MM.1S (cell line): ENCODE measurements at regions not wholly inside any gene's neighbourhood (a gene's known extent, or its start where the extent isn't known, plus 50 kb on each side); places are given as distances from the start of the nearest gene placed in this dataset.

Experiments used
- DNase-seq: peaks from one replicate; pipeline ENCODE4 v3.0.0-alpha.2; 2015
- H2AFZ ChIP-seq: fragments of 300-600 bp; sonication (generic); 2 replicates; pipeline ENCODE4 v1.6.0; 2016; ENCODE audit warnings: antibody characterized with exemption, low read length
- H3F3A ChIP-seq: fragments of 300-600 bp; sonication (generic); 2 replicates; pipeline ENCODE4 v1.6.1; 2016; ENCODE audit warnings: mild to moderate bottlenecking, antibody characterized with exemption, low read length, moderate library complexity, mixed read lengths; ENCODE audit not compliant: insufficient read depth
- H3K27ac ChIP-seq: fragments of 300-600 bp; sonication (generic); 2 replicates; pipeline ENCODE4 v1.5.1; 2016; ENCODE audit warnings: mild to moderate bottlenecking, low read length
- H3K27me3 ChIP-seq: fragments of 300-600 bp; sonication (generic); replicated peaks from 2 replicates; pipeline ENCODE4 v1.6.0; 2016; ENCODE audit warnings: low read length; ENCODE audit not compliant: insufficient read depth
- H3K36me3 ChIP-seq: fragments of 300-600 bp; sonication (generic); replicated peaks from 2 replicates; pipeline ENCODE4 v1.6.1; 2016; ENCODE audit warnings: mild to moderate bottlenecking, low read length, mixed read lengths; ENCODE audit not compliant: insufficient read depth
- H3K4me1 ChIP-seq: fragments of 300-600 bp; sonication (generic); 2 replicates; pipeline ENCODE4 v1.6.1; 2016; ENCODE audit warnings: low read length, mixed read lengths
- H3K4me2 ChIP-seq: fragments of 300-600 bp; sonication (generic); 2 replicates; pipeline ENCODE4 v1.6.0; 2016; ENCODE audit warnings: low read depth, low read length
- H3K4me3 ChIP-seq: fragments of 300-600 bp; sonication (generic); 2 replicates; pipeline ENCODE4 v1.5.1; 2016; ENCODE audit warnings: low read length, mixed read lengths
- H3K79me2 ChIP-seq: fragments of 300-600 bp; sonication (generic); 2 replicates; pipeline ENCODE4 v1.6.1; 2016; ENCODE audit warnings: mixed run types, low read length, mixed read lengths
- H3K9ac ChIP-seq: fragments of 300-600 bp; sonication (generic); 2 replicates; pipeline ENCODE4 v1.6.1; 2016; ENCODE audit warnings: low read length, mixed read lengths
- H3K9me2 ChIP-seq: fragments of 300-600 bp; sonication (generic); replicated peaks from 2 replicates; pipeline ENCODE4 v1.6.1; 2016; ENCODE audit warnings: mild to moderate bottlenecking, low read length, mixed read lengths; ENCODE audit not compliant: insufficient read depth
- H3K9me3 ChIP-seq: fragments of 300-600 bp; sonication (generic); replicated peaks from 2 replicates; pipeline ENCODE4 v1.6.1; 2016; ENCODE audit warnings: mild to moderate bottlenecking, low read length, mixed read lengths; ENCODE audit not compliant: insufficient read depth
- H4K20me1 ChIP-seq: fragments of 300-600 bp; sonication (generic); 2 replicates; pipeline ENCODE4 v1.6.1; 2016; ENCODE audit warnings: mild to moderate bottlenecking, low read length, moderate library complexity, mixed read lengths; ENCODE audit not compliant: insufficient read depth
- CTCF ChIP-seq: fragments of 300-600 bp; sonication (generic); IDR thresholded peaks from 2 replicates; pipeline ENCODE4 v1.5.1; 2016; ENCODE audit warnings: antibody characterized with exemption, low read length, mixed read lengths
- EZH2 ChIP-seq: fragments of 300-600 bp; sonication (generic); optimal IDR thresholded peaks from 2 replicates; pipeline ENCODE3; 2017; ENCODE audit warnings: low read depth, mild to moderate bottlenecking, antibody characterized with exemption, low read length, mixed read lengths
- EZH2phosphoT487 ChIP-seq: fragments of 300-600 bp; sonication (generic); IDR thresholded peaks from 2 replicates; pipeline ENCODE4 v1.6.1; 2018; ENCODE audit warnings: antibody characterized with exemption, low read length

GRCh38 chr1:235002706-235003300 is 125.8 kb downstream of the TOMM20 start:
- Histone ChIP-seq H3K9ac (no peak overlapping the region), H3F3A (0 out of 2 replicates have a peak, but pooled peaks cover 7% of the 10 kb centered on the region), H3K9me2 (no peaks in the 10 kb centered on the region), H3K27ac (no peak overlapping the region), H3K27me3 (no peaks in the 10 kb centered on the region; the same call in 1 of the 2 replicates), H3K4me1 (peaks cover 25% of the 10 kb centered on the region), H3K4me2 (no peak overlapping the region), H3K79me2 (no peaks in the 10 kb centered on the region), H2AFZ (no peak overlapping the region), H3K4me3 (no peak overlapping the region), H3K9me3 (no peaks in the 10 kb centered on the region), H3K36me3 (no peaks in the 10 kb centered on the region), H4K20me1 (no peaks in the 10 kb centered on the region)
- no peak for DNase-seq
- TF ChIP-seq CTCF (no peak), EZH2phosphoT487 (no peak), EZH2 (no peak)

GRCh38 chr1:234999513-234999940 is 129.1 kb downstream of the TOMM20 start:
- no peaks in the 10 kb centered on the region for H3K36me3 ChIP-seq
- no peaks in the 10 kb centered on the region for H3K27me3 ChIP-seq
- H2AFZ ChIP-seq, result no peak overlapping the region
- peaks cover 2% of the 10 kb centered on the region for H3K4me1 ChIP-seq
- no peak for DNase-seq
- H3K4me2 ChIP-seq, result no peak overlapping the region
- H3K9ac ChIP-seq, result no peak overlapping the region
- H3K79me2 ChIP-seq, result no peaks in the 10 kb centered on the region
- no peak overlapping the region for H3K27ac ChIP-seq
- H3F3A ChIP-seq, result no peaks in the 10 kb centered on the region
- no peak for TF ChIP-seq EZH2phosphoT487
- no peak for TF ChIP-seq EZH2
- no peak for TF ChIP-seq CTCF
- no peak overlapping the region for H3K4me3 ChIP-seq
- no peaks in the 10 kb centered on the region for H3K9me2 ChIP-seq
- no peaks in the 10 kb centered on the region for H3K9me3 ChIP-seq
- no peaks in the 10 kb centered on the region for H4K20me1 ChIP-seq

- Histone ChIP-seq H3K4me3 (no peak overlapping the region), H3K27me3 (no peaks in the 10 kb centered on the region), H3K4me1 (no peaks in the 10 kb centered on the region; the same call in 1 of the 2 replicates), H3K27ac (no peak overlapping the region), H3K4me2 (no peak overlapping the region), H3K9me3 (no peaks in the 10 kb centered on the region), H3K9me2 (no peaks in the 10 kb centered on the region), H3K9ac (no peak overlapping the region), H3K79me2 (no peaks in the 10 kb centered on the region), H2AFZ (no peak overlapping the region), H3K36me3 (no peaks in the 10 kb centered on the region), H4K20me1 (no peaks in the 10 kb centered on the region), H3F3A (no peaks in the 10 kb centered on the region)
- TF ChIP-seq EZH2 (no peak), EZH2phosphoT487 (no peak), CTCF (no peak)
- DNase-seq, result no peak
These were observed 130.5 kb downstream of the TOMM20 start for GRCh38 chr1:234997896-234998741.
